Kidney capillary endothelial cell (primary cell): ENCODE measurements at regions not wholly inside any gene's neighbourhood (a gene's known extent, or its start where the extent isn't known, plus 50 kb on each side); places are given as distances from the start of the nearest gene placed in this dataset.
"Not testable (repeated sequence)": the region's sequence is repeated elsewhere in the genome, so short reads cannot be mapped to it uniquely, and the experiment has no call there.

Source experiments
- DNase-seq: peaks from one replicate; pipeline ENCODE4 v3.0.0-alpha.2; 2018; ENCODE audit warnings: low spot score

DNA sequence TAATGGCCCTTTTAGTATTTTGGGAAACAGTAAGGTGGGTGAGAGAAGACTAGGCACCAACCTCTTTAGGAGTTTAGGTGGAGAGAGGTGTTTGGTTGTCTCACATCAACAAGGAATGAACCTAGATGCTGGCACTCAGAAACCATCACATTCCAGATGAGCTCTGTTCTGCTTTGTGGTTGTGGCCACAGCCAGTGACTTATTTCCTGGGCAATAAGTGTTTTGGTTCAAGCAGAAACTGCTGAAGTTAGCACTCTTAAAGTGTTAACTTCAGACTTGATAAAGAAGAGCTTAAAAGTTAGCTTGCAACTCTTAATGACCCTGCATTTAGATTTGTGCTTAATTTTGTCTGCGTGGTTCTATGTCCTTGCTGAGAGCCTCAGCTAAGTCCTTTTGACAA, 929.2 kb downstream of the SLC4A3 start:
- DNase-seq, result no peak

DNA sequence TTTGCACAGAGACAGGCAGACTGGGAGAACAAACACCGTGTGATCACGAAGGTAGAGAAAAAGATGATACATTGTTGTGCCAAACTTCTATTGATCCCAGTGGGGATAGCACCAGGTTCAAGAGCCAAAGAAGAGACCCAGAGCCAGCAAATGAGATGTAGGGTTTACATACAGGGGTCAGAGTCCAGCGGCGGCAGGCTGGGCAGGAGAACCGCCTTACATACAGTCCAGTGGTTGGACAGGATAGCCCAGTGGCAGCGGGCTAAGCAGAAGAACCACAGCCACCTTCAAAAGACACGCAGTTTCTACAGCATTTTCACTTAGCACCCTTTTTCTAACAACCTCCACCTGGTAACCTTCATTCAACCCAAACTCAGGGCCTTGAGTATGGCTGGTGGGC, 932.8 kb downstream of the SLC4A3 start:
- no peak for DNase-seq

DNA sequence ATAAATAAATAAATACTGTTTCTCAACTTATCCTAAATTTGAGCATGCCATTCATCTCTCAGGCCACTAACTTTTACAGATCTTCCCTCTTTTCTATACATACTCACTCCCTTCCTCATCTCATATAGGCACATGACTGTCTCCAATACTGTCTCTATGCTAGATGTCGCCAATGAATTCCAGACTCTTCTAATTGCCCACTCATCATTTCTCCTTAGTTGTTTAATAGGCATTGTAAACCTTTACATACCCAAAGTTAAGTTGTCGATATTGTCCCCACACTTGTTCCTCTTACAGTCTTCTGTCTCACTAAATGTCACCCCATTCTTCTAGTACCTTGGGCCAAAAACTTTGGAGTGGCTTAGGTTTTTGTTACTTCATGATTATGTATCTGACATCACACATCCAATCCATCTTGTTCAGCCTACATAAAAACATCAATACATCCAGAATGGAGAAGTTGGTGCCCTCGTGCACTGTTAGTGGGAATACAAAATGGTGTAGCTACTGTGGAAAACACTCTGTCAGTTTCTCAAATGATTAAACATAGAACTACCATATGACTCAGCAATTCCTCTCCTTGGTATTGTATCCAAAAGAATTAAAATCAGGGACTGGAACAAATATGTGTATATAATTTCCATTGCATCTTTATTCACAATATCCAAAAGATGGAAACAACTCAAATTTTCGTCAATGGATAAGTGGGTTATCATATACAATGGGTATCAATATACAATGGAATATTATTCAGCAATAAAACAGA, 935.1 kb downstream of the SLC4A3 start:
- DNase-seq, result no peak

DNA sequence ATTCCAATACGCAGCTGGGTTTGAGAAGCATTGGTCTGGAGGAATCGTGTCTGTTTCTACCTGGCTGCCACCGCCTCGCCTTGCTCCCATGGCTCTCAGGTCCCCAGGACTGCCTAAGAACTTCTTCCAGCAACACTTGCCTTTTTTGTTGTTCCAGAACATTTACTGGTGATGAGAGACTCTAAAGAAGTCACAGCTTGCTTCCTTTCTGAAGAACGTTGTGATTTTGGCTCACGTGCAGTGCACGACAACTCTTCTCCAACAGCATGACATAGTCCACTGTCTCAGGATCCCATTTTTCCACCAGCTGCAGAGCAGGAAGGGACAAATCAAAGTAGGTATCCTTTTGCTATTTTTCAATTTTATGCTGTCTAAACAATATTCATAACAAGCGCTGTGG, 940.9 kb downstream of the SLC4A3 start:
- no peak for DNase-seq

DNA sequence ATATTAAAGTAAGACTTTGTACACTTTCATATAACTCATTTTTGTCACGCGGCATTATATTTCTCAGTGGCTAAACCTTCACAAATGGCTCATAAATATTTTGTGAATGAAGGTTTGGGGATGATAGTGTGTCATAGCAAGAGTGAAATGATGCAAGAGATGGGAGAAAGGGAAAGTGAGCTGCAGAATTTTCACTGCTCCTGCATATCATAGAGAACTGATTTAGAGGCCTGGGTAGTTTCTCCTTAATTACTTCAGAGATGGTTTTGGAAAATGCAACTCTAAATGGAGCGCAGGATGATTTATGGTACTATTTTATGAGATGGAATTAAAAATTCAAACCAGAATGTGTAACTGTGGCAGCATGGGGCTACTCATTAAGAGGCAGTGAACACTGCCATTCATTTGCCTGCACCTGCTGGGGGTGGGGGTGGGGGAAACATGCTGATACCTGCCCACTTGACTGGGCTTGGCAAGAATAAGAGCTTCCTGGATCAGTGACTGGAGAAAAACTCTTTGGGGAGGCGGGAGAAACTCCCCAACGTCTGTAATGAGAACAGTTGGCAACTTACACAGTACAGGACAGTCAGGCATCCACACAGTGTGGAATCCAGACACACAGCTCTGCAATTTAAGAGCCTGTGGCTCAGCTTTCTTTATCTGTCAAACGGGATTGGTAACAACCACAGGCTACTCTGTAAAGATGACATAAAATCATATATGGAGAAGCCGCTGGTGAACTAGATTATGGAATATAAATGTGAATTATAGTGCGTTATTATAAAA, 941.9 kb downstream of the SLC4A3 start:
- DNase-seq, result no peak

DNA sequence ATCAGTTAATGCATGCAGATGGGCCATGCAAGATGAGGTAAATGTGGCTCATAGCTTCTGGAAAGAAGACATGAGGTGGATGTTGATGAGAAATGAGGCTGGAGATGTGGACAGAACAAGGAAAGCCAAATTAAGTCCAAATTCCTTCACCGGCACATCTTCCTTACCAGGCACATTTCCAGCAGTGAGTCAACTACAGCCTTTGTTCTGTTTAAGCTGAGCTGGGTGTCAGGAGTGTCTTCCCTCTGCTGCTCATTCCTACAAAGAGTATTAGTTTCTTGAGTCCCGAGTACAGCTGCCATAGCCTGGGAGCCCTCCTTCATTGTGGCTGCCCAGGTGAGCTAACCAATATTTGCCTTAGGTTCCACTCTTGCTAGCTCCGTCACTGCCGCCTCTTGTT, 945.0 kb downstream of the SLC4A3 start:
- no peak for DNase-seq

DNA sequence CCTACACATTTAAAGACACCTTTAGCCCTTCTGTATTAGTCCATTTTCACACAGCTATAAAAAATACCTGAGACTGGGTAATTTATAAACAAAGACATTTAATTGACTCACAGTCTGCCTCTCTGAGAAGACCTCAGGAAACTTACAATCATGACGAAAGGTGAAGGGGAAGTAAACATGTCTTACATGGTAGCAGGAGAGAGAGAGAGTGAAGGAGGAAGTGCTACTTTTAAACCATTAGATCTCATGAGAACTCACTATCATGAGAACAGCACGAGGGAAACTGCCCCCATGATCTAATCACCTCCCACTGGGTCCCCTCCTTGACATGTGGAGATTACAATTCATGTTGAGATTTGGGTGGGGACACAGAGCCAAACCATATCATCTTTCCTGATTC, 946.6 kb downstream of the SLC4A3 start:
- no peak for DNase-seq

DNA sequence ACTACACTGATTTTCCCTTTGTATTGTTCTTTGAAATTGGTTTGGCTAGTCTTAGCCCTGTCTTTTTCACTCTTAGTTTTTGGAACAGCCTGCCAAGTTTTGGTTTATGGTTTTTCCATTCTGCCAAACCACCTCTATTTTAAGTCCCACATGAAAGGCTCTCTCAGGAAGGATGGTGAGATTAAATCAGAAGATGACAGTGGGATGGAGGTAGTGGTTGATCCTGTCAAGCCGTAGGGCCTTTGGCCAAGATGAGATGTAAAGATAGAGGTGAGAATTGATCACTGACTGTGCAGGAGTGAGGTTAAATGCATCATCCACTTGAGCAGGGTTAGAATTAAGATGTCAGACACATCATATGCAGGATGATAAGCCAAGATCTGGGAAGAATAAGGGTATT, 948.5 kb downstream of the SLC4A3 start:
- DNase-seq, result no peak

DNA sequence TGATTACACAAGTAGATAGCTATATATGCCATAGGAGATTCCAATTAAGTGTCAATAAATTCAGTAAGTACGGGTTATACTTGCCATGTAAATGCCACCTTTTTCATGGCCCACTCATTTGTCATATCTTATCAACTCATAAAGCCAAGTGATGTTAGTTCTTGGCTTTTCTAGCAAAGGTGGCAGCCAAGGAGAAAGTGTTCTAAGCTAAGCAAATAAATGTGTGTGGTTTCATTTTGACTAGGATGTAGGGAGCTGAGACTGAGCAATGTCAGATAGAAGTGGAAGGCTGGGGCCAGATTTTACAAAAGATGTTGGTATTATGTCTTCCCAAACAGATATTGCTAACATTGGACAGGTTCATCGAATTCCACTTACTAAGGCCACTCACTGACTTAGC, 952.0 kb downstream of the SLC4A3 start:
- no peak for DNase-seq

DNA sequence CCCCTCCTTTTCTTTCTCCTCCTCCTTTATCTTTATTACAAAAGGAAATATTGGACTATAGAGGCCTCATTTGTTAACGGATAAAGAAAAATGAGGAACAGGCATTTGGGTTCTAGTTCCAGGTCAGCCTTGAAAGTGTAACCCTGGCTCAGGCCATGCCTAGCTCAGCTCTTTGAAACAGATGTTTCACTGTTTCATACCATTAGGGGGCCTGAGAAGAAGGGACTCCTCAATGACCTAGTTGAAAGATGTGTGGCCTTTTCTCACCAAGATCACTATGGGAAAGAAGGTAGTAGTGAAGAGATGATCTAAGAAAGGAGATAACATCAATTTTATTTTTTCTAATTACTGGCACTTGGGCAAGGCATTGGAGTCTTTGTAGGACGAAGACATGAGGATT, 952.7 kb downstream of the SLC4A3 start:
- DNase-seq, result no peak

DNA sequence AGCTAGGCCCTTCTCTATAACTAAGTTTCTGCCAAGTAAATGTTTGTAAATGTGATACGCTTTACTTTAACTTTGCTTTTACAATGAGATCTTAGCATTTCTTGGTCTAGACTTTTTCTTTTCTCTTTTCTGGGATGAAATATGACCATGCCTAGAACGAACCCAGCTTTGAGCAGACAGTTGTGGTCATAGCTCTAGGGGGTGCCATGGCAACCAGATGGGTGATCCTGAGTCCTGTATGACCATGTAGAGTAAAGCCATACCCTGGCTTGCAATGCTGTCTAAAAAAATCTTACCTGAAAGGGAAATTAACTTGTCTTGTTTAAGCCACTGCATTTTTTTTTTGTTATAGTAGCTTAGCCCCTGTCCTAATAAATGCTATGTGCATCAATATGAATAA, 956.3 kb downstream of the SLC4A3 start:
- no peak for DNase-seq

DNA sequence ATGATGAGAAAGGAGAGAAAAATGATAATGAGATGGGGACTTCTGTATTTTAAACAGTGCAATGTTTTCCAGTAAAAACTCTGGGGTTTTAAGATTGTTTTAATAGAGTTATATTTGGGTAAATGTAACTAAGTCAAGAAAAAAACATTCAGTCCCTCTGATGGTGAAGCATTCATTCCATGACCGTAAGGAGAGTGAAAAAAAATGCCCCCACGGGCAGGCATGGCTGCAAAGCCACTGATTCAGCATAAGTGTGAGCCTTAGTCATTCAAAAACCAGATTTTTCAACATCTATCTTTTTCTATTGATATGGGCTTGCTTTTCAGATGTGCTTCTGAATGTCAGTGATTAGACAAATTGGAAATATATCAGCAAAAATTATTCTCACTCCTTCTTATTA, 957.8 kb downstream of the SLC4A3 start:
- no peak for DNase-seq

DNA sequence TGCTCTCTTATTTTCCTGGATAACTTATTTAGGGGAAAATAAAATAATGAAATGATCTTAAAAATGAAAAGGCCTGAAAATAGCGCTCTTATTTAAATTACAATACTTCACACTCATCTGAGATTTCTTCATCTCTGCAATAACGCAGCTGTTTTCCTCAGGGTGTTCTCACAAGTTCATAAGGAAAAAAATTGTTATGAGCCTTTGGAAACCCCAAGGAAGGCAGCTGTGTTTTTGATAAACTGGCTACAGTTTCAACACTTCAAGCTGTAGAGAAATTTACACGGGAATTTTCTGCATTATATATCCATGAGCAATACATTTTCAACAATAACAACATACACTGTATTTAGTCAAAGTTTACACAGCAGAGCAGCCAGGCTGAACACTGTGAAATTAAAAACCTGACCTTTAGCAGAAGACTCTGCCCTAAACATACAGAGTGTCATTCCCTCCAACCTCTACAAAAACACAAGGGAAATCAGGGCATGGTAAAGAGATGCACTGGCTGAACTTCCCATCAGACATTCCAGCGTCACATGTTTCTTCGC, 959.6 kb downstream of the SLC4A3 start:
- DNase-seq, result no peak

DNA sequence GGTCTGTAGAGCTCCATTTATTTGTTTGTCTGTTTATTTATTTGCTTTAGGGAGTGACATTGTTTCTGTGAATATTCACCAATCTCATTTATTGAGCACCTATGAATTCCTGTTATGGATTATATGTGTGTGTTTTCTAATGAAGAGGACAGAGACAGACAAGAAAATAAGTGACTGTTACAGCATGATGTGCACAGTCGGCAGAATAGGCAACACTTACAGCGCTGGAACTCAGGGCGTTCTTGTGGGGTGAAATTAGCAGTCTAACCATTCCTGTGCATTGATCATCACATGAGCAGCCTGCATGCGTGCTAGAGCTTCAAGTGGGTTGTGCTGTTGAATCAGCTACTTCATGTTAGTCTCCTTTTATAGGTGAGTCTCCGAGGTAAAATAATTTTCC, 960.7 kb downstream of the SLC4A3 start:
- DNase-seq, result no peak

DNA sequence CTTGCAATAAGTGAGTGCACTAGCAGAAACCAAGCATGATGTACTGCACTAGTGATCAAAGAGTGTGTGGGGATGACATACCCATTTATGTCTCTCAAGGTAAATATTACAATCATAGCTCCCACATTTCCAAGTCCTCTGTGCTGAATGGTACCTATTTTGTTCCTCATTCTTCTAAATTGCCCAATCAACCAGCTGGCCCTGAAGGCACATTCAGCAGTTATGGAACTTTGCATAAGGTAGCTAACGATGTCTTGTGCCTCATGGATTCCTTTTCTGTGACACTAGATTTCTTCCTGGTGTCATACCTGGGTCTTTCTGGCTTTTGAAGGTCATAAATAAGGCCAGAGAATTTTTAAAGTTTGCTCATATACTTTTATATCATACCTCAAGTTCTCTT, 963.0 kb downstream of the SLC4A3 start:
- no peak for DNase-seq

DNA sequence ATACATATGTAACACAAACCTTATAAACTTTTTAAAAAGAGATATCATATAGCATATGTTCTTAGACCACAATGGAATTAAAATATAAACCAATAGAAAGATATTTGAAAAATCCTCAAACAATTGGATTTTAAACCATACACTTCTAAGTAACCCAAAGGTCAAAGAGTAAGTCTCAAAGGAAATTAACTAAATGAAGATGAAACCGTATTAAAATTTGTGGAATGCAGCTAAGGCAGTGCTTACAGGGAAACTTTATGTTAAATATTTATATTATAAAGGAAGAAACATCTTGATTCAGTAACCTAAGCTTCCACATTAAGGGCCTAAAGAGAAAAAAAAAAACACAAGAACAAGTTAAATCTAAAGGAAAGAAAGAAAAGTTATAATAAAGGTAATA, 966.1 kb downstream of the SLC4A3 start:
- no peak for DNase-seq

DNA sequence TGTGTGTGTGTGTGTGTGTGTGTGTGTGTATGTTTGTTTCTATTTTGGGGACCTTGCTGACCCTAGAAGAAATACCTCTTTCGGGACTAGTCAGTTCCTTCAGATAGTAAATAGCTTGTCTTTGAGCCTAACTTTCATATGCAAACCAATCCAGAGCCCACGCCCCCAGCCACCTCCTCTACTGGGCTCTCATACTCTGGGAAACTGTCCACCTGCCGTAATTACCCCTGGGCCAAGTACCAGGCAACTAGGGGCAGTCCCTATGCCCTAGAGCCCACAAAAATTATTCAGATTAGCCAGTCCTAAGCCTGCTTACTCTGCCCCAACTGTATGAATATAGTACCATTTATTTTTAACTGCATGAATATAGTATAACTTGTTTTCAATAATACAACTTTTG, 970.4 kb downstream of the EPHA4 start:
- DNase-seq, result no peak

DNA sequence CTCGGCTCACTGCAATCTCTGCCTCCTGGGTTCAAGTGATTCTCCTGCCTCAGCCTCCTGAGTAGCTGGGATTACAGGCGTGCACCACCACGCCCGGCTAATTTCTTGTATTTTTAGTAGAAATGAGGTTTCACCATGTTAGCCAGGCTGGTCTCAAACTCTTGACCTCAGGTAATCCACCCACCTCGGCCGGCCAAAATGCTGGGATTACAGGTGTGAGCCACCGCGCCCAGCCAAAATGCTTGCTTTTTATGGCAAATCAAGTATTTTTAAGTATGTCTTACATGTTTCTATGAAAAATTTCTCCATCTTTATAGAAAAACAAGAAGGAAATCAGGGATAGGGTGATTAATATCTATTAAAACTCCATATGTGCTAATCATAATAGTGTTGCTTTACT, 959.1 kb downstream of the EPHA4 start:
- not testable (repeated sequence) for DNase-seq

DNA sequence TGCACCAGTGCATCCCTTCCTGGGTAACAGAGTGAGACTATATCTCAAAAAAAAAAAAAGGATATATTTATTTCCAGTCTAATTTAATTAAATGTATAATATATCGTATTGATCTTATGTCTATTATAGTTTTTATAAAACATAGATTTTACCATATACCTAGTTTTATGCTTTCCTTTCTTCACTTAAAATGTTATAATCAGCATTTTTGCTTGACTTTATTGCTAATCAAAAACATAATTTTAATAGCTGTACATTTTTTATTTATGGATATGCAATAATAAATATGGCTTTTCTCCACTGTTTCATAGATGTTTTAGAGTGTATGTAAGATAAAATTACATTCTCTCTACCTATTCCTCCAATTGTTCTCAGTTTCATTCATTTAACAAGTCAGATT, 958.0 kb downstream of the EPHA4 start:
- DNase-seq, result no peak

DNA sequence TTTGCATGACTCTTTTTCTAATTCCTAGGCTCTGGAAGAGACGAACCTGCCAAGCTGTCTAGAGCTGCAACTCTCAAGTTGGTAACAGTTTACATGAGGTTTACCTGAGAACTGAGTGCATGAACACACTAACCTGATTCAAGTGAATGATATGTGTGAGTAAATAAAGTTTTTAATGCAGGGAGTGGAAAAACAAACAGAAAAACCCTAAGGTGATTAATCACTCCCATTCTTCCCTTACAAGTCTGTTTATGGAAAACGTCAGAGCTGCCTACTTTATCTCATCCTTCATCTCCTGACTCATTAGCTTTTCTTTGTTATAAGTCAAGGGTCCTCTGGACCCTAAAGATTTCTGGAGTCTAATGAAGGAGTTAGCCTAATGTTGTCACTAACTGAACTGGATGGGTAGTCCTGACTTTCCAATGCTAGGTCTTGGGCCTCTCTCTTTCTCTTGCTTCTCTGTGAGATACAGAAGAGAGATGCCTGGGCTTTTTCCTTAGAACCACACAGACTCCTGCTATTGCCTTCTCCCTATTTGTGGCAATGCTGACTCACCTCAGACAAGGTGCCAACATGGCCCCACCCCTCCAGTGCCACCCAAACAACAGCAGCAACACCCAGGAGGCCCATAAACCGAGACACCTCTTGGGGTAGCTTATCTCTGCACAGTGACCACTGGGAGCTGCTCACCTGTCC, 952.4 kb downstream of the EPHA4 start:
- DNase-seq, result no peak

DNA sequence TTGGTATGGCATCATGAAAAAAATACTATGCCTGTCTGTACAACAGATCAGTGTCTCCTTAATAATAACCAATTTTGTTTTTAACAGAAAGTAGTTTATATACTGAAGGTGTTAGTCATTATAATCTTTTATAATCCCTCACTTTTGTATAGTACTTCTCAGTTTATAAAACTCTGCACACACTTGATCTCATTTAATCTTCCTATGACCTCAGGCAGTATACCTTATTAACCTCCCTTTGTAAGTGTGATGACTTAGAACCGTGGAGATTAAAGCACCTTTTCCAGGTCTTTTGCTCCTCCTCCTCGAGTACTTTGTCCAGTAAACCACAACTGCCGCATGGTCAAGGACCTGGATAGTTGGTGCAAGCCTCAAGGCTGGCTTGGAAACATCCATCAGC, 945.5 kb downstream of the EPHA4 start:
- no peak for DNase-seq

DNA sequence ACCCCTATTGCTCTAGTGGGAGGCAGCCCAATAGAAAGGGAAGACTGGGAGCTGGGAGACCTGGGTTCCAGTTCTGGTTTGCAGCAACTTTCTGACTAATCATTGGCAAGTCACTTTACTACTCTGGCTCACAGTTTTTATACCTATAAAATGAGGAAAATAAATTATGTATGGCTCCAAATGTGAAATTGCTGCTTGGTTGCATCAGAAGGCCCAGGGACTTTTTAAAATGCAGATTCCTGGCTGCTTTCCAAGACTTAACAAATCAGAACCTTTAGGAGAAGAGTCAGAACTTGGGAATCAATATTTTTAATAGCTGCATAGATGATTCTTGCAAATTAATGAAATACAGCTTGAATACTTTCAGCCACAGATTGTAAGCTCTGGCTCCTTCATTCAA, 943.9 kb downstream of the EPHA4 start:
- no peak for DNase-seq

DNA sequence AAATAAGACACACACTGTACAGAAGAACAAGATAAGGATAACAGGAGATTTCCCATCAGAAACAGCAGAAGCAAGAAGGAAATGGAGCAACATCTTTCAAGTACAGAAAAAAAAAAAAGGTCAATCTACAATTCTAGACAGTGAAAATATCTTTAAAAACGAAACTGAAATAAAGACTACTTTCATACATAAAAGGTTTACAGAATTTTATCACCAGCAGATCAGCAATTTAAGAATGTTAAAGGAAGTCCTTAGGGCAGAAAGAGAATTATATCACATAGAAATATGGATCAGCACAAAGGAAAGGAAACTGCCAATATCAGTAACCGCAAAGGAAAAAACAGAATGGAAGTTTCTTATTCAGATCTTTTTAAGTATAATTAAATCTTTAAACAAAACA, 931.0 kb downstream of the EPHA4 start:
- no peak for DNase-seq
